ENCODE measurements at regions not wholly inside any gene's neighbourhood (a gene's known extent, or its start where the extent isn't known, plus 50 kb on each side); places are given as distances from the start of the nearest gene placed in this dataset.

- TF ChIP-seq EZH2 (IDR thresholded peaks at IDR 0.05; ENCODE audit: borderline replicate concordance, low read length), result no peak
- no peak for TF ChIP-seq CTCF (conservative IDR thresholded peaks at IDR 0.05 in 1 of 2, IDR thresholded peaks at IDR 0.05 in 1 of 2; ENCODE audit: extremely low read depth in 1 of 2, insufficient read depth in 1 of 2, low read depth in 1 of 2, low read length in 2 of 2)
Observed at GRCh38 chr5:56311306-56311905, 78.3 kb upstream of the ANKRD55 start.

All from mammary epithelial cell (primary cell).